Fibroblast of villous mesenchyme (primary cell): ENCODE measurements at regions not wholly inside any gene's neighbourhood (a gene's known extent, or its start where the extent isn't known, plus 50 kb on each side); places are given as distances from the start of the nearest gene placed in this dataset.
"Not testable (repeated sequence)": the region's sequence is repeated elsewhere in the genome, so short reads cannot be mapped to it uniquely, and the experiment has no call there.

Source experiments
- DNase-seq: peaks from one replicate; pipeline ENCODE4 v3.0.0-alpha.2; 2010; ENCODE audit warnings: low read depth
- H3K4me3 ChIP-seq: 2 replicates; pipeline ENCODE4 v1.5.1; 2011; ENCODE audit warnings: low read depth, mild to moderate bottlenecking, low read length
- TF ChIP-seq, protein P1 (sequence below): IDR thresholded peaks from 2 replicates; pipeline ENCODE4 v1.5.1; 2012; ENCODE audit warnings: low read depth, mild to moderate bottlenecking, low read length; ENCODE audit not compliant: insufficient read depth

DNA sequence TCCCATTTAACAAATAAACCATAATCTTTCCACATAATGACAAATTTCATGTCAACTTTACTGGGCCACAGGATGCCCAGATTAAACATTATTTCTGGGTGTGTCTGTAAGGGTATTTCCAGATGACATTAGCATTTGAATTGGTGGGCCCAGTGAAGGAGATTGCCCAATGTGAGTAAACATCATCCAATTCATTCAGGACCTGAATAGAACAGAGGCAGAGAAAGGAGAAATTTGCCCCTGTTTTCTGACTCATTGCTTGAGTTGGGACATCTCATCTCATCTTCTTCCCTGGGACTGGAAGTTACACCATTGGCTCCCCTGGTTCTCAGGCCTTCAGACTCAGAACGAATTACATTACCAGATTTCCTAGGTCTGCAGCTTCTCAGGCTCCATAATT is 142.9 kb downstream of the TPBG start:
- DNase-seq: no peak
- TF ChIP-seq, protein P1, sequence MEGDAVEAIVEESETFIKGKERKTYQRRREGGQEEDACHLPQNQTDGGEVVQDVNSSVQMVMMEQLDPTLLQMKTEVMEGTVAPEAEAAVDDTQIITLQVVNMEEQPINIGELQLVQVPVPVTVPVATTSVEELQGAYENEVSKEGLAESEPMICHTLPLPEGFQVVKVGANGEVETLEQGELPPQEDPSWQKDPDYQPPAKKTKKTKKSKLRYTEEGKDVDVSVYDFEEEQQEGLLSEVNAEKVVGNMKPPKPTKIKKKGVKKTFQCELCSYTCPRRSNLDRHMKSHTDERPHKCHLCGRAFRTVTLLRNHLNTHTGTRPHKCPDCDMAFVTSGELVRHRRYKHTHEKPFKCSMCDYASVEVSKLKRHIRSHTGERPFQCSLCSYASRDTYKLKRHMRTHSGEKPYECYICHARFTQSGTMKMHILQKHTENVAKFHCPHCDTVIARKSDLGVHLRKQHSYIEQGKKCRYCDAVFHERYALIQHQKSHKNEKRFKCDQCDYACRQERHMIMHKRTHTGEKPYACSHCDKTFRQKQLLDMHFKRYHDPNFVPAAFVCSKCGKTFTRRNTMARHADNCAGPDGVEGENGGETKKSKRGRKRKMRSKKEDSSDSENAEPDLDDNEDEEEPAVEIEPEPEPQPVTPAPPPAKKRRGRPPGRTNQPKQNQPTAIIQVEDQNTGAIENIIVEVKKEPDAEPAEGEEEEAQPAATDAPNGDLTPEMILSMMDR: no peak
- no peak overlapping the region for H3K4me3 ChIP-seq

DNA sequence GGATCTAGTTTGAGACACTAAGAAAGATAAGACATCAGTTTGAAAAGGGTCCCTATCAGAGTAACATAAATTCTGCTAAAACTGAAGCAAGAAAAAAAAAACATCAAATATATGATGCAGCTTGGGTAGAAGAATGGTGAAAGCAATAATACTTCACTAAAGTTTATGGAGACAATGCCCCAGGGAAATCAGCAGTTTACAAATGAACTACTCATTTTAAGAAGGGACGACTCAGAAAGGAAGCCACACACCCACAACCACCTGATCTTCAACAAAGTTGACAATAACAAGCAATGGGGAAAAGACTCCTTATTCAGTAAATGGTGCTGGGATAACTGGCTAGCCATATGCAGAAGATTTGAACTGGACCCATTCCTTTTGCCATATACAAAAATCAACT is 143.5 kb downstream of the TPBG start:
- H3K4me3 ChIP-seq: no peak overlapping the region
- DNase-seq: no peak
- TF ChIP-seq, protein P1: no peak

DNA sequence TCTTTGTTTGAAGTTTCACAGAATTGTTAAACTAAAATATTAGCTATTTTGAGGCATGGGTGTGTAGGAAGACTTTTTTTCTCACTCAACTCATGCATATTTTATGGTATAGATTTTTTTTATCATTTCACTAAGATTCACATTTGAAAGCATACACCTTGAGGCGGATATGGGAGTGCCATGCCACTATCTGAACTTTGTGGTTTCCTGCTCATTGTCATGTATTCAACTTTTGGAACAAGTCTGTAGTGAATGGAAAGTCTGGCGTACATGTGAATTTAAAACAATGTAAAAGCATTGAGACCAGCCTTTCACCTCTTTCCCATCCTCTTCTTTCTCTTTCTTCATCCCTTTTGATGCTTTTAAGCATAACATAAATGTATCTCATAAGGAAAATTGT is 147.9 kb downstream of the TPBG start:
- TF ChIP-seq, protein P1: no peak
- H3K4me3 ChIP-seq: no peak overlapping the region
- DNase-seq: no peak

DNA sequence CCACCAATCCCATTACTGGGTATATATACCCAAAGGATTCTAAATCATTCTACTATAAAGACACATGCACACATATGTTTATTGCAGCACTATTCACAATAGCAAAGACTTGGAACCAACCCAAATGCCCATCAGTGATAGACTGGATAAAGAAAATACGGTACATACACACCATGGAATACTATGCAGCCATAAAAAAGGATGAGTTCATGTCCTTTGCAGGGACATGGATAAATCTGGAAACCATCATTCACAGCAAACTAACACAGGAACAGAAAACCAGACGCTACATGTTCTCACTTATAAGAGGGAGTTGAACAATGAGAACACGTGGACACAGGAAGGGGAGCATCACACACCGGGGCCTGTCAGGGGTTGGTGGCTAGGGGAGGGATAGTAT is 154.3 kb downstream of the TPBG start:
- not testable (repeated sequence) for DNase-seq, H3K4me3 ChIP-seq

DNA sequence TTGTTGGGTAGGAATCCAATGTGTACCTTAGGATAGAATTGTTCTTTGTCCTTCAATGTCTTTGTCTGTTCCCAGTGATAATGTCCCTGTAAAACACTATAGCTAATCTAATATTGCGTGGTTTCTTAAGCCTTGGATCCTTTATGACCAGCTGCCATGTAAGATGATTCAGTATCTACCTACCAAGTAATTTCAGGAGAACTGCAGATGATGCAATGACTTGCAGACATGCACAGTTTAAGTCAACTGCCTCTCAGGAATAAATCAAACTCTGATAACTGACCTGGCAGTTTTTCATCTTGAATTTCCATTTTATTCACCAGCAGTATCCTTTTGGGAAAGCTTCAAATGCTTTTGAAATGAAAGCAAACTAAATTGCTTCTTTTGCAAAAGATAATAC is 157.8 kb downstream of the TPBG start:
- DNase-seq: peak; percentile 8
- no peak overlapping the region for H3K4me3 ChIP-seq
- TF ChIP-seq, protein P1: no peak

DNA sequence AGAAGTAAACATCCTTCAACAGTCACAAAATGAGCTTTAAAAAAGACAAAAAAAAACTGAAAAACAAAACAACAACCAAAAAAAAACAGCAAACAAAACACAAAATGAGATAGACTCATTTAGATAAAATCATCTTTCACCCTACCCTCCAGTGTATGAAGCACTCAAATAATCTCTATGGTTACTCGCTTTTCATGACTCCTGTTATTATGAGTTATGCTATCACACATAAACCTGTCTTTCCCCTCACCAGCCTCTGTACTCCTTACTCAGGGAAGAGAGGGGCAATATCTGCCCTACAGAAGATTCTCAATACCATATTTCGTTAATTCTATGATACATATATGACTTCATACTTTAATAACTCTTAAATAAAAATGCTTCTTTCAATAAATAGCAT is 158.2 kb downstream of the TPBG start:
- H3K4me3 ChIP-seq: no peak overlapping the region
- TF ChIP-seq, protein P1: no peak
- no peak for DNase-seq

DNA sequence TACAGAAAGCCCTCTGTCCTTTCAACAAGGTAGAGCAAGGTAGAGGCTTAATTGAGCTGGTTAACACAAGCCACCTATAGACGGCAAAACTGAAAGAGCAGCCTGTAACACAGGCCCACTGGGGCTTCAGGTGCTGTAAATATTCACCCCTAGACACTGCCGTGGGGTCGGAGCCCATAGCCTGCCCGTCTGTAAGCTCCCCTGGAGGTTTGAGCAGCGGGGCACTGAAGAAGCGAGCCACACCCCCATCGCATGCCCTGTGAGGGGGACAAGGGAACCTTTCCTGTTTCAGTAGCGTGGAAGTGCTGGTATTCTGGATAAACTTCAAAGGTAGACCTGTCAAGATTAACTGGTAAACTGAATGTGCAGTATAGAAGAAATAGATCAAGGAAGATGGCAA is 160.4 kb downstream of the TPBG start:
- H3K4me3 ChIP-seq: no peak overlapping the region
- DNase-seq: no peak
- TF ChIP-seq, protein P1: no peak
